GM18868 (cell line): ENCODE measurements at regions not wholly inside any gene's neighbourhood (a gene's known extent, or its start where the extent isn't known, plus 50 kb on each side); places are given as distances from the start of the nearest gene placed in this dataset.

Experiments
- ATAC-seq: cut with Tn5 transposase; IDR thresholded peaks from one replicate; pipeline ENCODE4 v1.9.1; 2021; ENCODE audit warnings: mild to moderate bottlenecking, moderate library complexity; ENCODE audit not compliant: unreplicated experiment

GRCh38 chr13:94968757-94969086, 256.4 kb upstream of the SOX21 start:
- ATAC-seq, result no peak

GRCh38 chr13:94968040-94968756, 255.9 kb upstream of the SOX21 start:
- peak; percentile 32 for ATAC-seq

GRCh38 chr13:94967183-94968039, 255.1 kb upstream of the SOX21 start:
- peak; percentile 65 for ATAC-seq

GRCh38 chr13:94966422-94966955, 254.1 kb upstream of the SOX21 start:
- no peak for ATAC-seq

- no peak for ATAC-seq
Observed at GRCh38 chr13:94959626-94960025, 247.3 kb upstream of the SOX21 start.

GRCh38 chr13:94956417-94957110, 244.2 kb upstream of the SOX21 start:
- no peak for ATAC-seq

GRCh38 chr13:94952787-94953186, 240.4 kb upstream of the SOX21 start:
- ATAC-seq, result no peak

- ATAC-seq, result no peak
Observed at GRCh38 chr13:94950303-94950702, 238.0 kb upstream of the SOX21 start.

GRCh38 chr13:94947965-94948371, 235.6 kb upstream of the SOX21 start:
- no peak for ATAC-seq

GRCh38 chr13:94947392-94947791, 235.0 kb upstream of the SOX21 start:
- no peak for ATAC-seq

- ATAC-seq, result no peak
Observed at GRCh38 chr13:94946039-94946438, 233.7 kb upstream of the SOX21 start.

- ATAC-seq, result no peak
Observed at GRCh38 chr13:94938124-94938523, 225.8 kb upstream of the SOX21 start.

- ATAC-seq, result no peak
Observed at GRCh38 chr13:94936633-94937032, 224.3 kb upstream of the SOX21 start.

- ATAC-seq, result no peak
Observed at GRCh38 chr13:94933936-94934335, 221.6 kb upstream of the SOX21 start.

- ATAC-seq, result no peak
Observed at GRCh38 chr13:94933230-94933751, 220.9 kb upstream of the SOX21 start.

- no peak for ATAC-seq
Observed at GRCh38 chr13:94928127-94928775, 215.9 kb upstream of the SOX21 start.

- no peak for ATAC-seq
Observed at GRCh38 chr13:94925263-94925662, 212.9 kb upstream of the SOX21 start.

GRCh38 chr13:94921181-94921580, 208.8 kb upstream of the SOX21 start:
- no peak for ATAC-seq

GRCh38 chr13:94920578-94920977, 208.2 kb upstream of the SOX21 start:
- ATAC-seq, result no peak

- no peak for ATAC-seq
Observed at GRCh38 chr13:94917824-94918223, 205.5 kb upstream of the SOX21 start.

GRCh38 chr13:94914895-94915294, 202.6 kb upstream of the SOX21 start:
- ATAC-seq, result no peak
